Activated CD4-positive, alpha-beta T cell treated with anti-CD3 and anti-CD28 coated beads for 36 hours (primary cell): ENCODE measurements at regions not wholly inside any gene's neighbourhood (a gene's known extent, or its start where the extent isn't known, plus 50 kb on each side); places are given as distances from the start of the nearest gene placed in this dataset.
"Not testable (repeated sequence)": the region's sequence is repeated elsewhere in the genome, so short reads cannot be mapped to it uniquely, and the experiment has no call there.

Experiments
- ATAC-seq: fragments of 200-7000 bp; cut with Tn5 transposase; one replicate; pipeline ENCODE4 v1.10.0; 2021; ENCODE audit warnings: mild to moderate bottlenecking, moderate library complexity
- CTCF ChIA-PET: fragments of 350-600 bp; sonication (Branson Sonifier 250); formaldehyde crosslinking; loops from one replicate; lab custom pipeline; 2021; ENCODE audit warnings: antibody characterized with exemption; lab: Charles Lee
- POLR2A ChIA-PET: fragments of 350-600 bp; sonication (Branson Sonifier 250); formaldehyde crosslinking; loops from one replicate; lab custom pipeline; 2021; ENCODE audit warnings: antibody characterized with exemption, inconsistent platforms; lab: Charles Lee
- DNase-seq: peaks from one replicate; pipeline ENCODE4 v3.0.0-alpha.2; 2020
- H3K27ac Mint-ChIP-seq: one replicate; pipeline ENCODE4 v1.8.0; 2021; ENCODE audit warnings: mixed read lengths
- H3K27me3 Mint-ChIP-seq: one replicate; pipeline ENCODE4 v1.8.0; 2021; ENCODE audit warnings: mixed read lengths
- H3K36me3 Mint-ChIP-seq: one replicate; pipeline ENCODE4 v1.8.0; 2021; ENCODE audit warnings: low read depth, mixed read lengths
- H3K4me1 Mint-ChIP-seq: one replicate; pipeline ENCODE4 v1.8.0; 2021; ENCODE audit warnings: mixed read lengths
- H3K4me3 Mint-ChIP-seq: one replicate; pipeline ENCODE4 v1.8.0; 2021; ENCODE audit warnings: mild to moderate bottlenecking, moderate library complexity, mixed read lengths
- H3K9me3 Mint-ChIP-seq: one replicate; pipeline ENCODE4 v1.8.0; 2021; ENCODE audit warnings: low read depth, mixed read lengths
- intact Hi-C, 2 experiments: fragments of 100-400 bp; cut with DNase I in 1 of 2; cut with micrococcal nuclease in 1 of 2; formaldehyde crosslinking; loops; one replicate each; pipeline versions ENCODE4 v1.14.2 to v1.15.1; 2022 to 2024; cut with DNase I, micrococcal nuclease

DNA sequence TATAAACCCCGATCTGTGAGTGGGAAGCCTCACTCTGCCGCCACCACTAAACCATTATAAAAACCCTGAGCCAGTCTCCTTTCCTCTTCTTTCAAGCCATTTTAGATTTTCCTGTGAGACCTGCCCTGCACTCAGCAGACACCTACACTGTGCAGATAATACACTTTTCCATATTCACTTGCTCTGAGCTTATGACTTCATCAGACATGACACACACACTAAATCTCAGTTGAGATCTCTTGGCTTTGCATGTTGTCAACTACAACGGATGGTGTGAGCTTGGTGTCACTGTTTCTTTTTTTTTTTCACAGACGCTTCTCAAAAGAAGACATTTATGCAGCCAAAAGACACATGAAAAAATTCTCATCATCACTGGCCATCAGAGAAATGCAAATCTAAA lies 814.3 kb downstream of the TMEM121 start:
- ATAC-seq = peak; percentile 44
- H3K27me3 Mint-ChIP-seq, POLR2A ChIA-PET, H3K4me1 Mint-ChIP-seq, intact Hi-C loops, DNase-seq, H3K36me3 Mint-ChIP-seq, CTCF ChIA-PET, H3K4me3 Mint-ChIP-seq, H3K27ac Mint-ChIP-seq, H3K9me3 Mint-ChIP-seq: not testable (repeated sequence)

DNA sequence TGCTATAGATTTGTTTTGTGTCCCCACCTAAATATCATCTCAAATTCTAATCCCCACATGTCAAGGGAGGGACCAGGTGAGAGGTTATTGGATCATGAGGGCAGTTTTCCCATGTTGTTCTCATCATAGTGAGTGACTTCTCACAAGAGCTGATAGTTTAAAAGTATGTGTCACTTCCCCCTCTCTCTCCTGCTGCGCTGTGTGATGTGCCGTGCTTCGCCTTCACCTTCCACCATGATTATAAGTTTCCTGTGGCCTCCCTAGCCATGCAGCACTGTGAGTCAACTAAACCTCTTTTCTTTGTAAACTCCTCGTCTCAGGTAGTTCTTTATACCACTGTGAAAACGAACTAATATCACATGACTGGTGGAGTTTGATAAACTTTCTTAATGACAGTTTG lies 814.8 kb downstream of the TMEM121 start:
- POLR2A ChIA-PET, H3K4me3 Mint-ChIP-seq, H3K9me3 Mint-ChIP-seq, intact Hi-C loops, CTCF ChIA-PET, H3K4me1 Mint-ChIP-seq, H3K27ac Mint-ChIP-seq, H3K36me3 Mint-ChIP-seq, H3K27me3 Mint-ChIP-seq, DNase-seq: not testable (repeated sequence)
- peak; percentile 81 for ATAC-seq

DNA sequence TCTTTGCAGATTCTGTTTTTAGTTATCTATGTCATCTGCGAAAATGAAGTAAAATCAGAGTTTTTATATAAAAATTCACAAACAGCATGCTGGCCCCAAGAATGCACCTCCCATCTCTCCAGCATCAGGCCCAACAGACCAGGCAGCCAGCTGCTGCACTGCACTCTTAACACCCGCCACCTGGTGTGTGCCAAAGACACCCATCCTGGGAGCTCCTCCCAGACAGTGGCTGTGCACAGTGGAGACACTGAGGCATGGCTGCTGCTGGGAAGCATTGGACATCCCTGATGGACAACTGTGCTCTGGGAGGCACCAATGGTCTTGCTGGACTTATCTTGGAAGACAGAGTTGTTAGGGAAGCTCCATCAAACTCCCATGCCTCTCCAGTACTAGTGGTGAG lies 817.2 kb downstream of the TMEM121 start:
- POLR2A ChIA-PET = no interaction called here
- Mint-ChIP-seq H3K27ac (no peak overlapping the region), H3K9me3 (no peaks in the 10 kb centered on the region), H3K36me3 (no peaks in the 10 kb centered on the region), H3K27me3 (no peaks in the 10 kb centered on the region), H3K4me3 (no peak overlapping the region), H3K4me1 (no peaks in the 10 kb centered on the region)
- DNase-seq = no peak
- ATAC-seq = no peak
- CTCF ChIA-PET = no interaction called here
- intact Hi-C loops = no loop called here

DNA sequence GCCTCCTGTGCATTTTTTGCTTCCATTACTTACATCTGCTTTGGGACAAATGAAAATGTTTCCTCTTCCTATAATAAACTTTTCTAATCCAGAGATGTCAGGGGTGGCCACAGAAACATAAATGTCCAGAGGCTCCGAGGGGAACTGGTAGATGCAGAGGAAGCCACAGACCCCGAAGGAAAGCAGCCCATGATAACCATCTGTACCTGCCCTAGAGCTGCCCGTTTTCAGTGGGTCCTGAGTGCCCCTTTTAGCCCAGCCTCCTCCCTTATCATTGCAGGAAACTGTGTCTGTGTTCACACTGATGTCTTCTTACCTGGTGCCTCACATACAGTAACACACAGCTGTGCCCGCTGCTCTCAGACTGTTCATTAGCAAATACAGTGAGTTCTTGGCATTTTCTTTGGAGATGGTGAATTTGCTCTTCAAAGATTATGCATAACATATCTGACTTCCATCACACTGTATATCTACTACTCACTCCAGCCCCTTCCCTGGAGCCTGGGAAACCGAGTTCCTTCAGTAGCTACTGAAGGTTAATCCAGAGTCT lies 817.8 kb downstream of the TMEM121 start:
- DNase-seq, H3K27me3 Mint-ChIP-seq, POLR2A ChIA-PET, H3K27ac Mint-ChIP-seq, H3K36me3 Mint-ChIP-seq, H3K9me3 Mint-ChIP-seq, ATAC-seq, H3K4me1 Mint-ChIP-seq, CTCF ChIA-PET, H3K4me3 Mint-ChIP-seq, intact Hi-C loops: not testable (repeated sequence)

DNA sequence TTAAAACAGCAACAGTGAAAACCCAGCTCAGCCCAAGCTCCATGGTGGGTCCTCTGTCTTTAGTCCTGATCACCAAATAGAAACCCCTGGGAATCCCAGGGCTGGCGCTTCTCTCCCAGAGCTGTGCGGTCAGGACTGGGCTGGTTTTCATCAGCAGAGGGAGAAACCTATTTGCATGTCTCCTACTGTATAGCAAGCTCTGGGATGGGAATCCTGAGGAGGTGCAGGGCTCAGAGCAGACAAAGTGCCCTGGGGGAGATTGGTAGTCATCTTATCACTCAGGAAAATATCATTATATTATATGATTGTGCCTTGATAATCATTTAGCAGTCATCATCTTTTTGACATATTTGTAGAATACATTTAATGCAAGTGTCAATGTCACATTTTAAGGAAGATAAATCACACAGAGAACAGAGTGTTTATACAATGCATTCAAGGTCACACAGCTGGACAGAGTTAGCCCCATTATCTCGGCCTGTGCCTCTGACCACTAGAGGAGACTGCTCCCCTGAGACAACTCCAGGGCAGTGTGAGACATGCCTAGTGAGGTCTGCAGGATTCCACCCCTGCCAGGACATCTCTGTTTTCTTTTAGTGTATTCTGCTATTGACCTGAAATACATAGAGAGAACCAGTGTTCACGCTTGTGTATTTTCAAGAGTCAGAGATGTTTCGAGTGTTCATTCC lies 818.6 kb downstream of the TMEM121 start:
- intact Hi-C loops, H3K27ac Mint-ChIP-seq, H3K4me1 Mint-ChIP-seq, H3K27me3 Mint-ChIP-seq, H3K9me3 Mint-ChIP-seq, ATAC-seq, POLR2A ChIA-PET, DNase-seq, H3K4me3 Mint-ChIP-seq, H3K36me3 Mint-ChIP-seq: not testable (repeated sequence)
- CTCF ChIA-PET = interaction anchor here (3.2 kb wide), 1 partner anchor 72 kb away, joined by 12 read pairs; no protein-coding TSS in a partner anchor

DNA sequence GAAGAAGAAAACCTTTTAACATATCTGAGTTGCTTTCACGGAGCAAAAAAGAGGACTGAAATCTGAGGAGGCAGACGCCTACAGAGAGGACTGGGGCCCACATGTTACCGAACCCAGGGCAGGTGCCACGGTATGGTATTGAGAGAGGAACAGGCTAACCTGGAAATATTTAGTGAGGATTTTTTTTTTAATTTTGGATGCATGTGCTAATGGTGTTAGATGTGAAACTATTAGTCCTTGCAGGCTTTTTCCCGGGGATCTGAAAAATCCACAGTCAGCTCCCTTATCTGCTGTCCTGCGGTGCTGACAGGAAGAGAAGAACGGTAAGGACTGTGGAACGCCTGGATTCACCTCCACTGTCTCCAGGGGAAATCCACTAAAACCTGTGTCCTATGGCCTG lies 819.7 kb downstream of the TMEM121 start:
- Mint-ChIP-seq H3K4me3 (no peak overlapping the region), H3K36me3 (no peaks in the 10 kb centered on the region), H3K27ac (no peak overlapping the region), H3K9me3 (no peaks in the 10 kb centered on the region), H3K4me1 (no peaks in the 10 kb centered on the region), H3K27me3 (no peaks in the 10 kb centered on the region)
- CTCF ChIA-PET = interaction anchor here (1.8 to 3.2 kb wide), 2 partner anchors 27 to 71 kb away, joined by 5 to 12 read pairs; no protein-coding TSS in a partner anchor
- POLR2A ChIA-PET = no interaction called here
- ATAC-seq (no peak), DNase-seq (no peak)
- intact Hi-C loops = no loop called here

DNA sequence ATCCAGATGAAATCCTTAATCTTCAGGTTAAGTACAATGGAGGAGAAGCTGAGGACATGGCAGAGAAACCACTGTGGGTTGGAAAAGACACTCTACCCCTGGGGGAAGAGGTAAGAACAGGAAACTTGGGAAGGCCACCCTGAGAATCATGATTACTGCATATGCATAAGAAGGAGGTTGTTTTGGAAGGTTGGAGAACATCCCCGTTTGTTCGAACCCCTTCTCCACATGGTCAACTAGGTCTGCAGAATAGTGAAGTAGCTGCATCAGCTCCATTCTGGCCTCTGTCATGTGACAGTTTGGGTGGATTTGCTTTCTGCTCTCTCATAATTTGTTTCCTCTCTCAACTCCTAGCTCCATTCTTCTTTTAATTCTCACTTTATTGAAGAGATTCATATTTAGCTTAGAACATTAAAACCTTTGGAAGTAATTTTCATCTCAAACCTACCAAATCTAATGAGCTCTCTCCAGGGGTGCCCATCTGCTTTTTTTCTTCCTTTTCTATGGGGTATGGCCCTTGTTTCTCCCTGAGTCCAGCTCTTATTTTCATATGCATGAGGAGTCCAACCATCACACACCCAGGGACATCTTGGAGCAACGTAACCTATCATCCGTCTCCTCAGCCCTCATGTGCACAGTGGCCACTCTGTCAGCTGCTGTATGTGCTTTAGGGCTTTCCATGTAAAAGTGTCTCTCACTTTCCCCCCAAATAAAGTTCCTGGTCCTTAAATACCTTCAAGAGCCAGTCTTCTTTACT lies 820.3 kb downstream of the TMEM121 start:
- H3K27ac Mint-ChIP-seq = no peak overlapping the region
- ChIA-PET POLR2A (no interaction called here), CTCF (interaction anchor here (0.6 to 3.2 kb wide), 5 partner anchors 25 to 70 kb away, joined by 3 to 12 read pairs (median 3); no protein-coding TSS in a partner anchor)
- DNase-seq = no peak
- H3K36me3 Mint-ChIP-seq = no peaks in the 10 kb centered on the region
- H3K27me3 Mint-ChIP-seq = no peaks in the 10 kb centered on the region
- intact Hi-C loops = no loop called here
- no peak overlapping the region for H3K4me3 Mint-ChIP-seq
- no peaks in the 10 kb centered on the region for H3K4me1 Mint-ChIP-seq
- no peak for ATAC-seq
- no peaks in the 10 kb centered on the region for H3K9me3 Mint-ChIP-seq

DNA sequence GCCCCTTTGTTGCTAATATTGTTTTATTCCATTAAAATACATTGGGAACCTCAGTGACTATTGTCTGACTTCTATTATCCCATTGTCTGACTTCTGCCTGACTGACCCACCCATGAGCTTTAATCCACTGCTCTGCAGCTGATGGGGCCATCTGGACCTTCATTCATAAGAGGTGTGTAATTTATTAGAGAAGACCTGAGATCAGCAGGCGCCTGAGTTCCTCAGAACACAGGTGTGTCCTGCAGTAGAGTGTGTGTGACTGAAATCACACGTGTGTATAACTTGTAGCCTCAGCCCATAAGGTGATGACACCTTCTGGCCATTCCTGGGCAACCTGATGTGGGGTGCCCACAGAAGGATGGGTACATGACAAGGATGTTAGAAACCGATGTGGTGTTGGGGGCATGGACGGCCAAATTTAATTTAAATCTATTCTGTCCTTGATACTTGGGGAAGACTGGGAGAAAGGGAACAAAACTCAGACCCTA lies 821.0 kb downstream of the TMEM121 start:
- Mint-ChIP-seq H3K27me3 (no peaks in the 10 kb centered on the region), H3K36me3 (no peaks in the 10 kb centered on the region), H3K9me3 (no peaks in the 10 kb centered on the region), H3K27ac (no peak overlapping the region), H3K4me3 (no peak overlapping the region), H3K4me1 (no peaks in the 10 kb centered on the region)
- intact Hi-C loops = no loop called here
- ATAC-seq = no peak
- ChIA-PET CTCF (interaction anchor here (0.6 to 3.2 kb wide), 6 partner anchors 25 to 85 kb away, joined by 3 to 12 read pairs (median 4); no protein-coding TSS in a partner anchor), POLR2A (no interaction called here)
- no peak for DNase-seq

DNA sequence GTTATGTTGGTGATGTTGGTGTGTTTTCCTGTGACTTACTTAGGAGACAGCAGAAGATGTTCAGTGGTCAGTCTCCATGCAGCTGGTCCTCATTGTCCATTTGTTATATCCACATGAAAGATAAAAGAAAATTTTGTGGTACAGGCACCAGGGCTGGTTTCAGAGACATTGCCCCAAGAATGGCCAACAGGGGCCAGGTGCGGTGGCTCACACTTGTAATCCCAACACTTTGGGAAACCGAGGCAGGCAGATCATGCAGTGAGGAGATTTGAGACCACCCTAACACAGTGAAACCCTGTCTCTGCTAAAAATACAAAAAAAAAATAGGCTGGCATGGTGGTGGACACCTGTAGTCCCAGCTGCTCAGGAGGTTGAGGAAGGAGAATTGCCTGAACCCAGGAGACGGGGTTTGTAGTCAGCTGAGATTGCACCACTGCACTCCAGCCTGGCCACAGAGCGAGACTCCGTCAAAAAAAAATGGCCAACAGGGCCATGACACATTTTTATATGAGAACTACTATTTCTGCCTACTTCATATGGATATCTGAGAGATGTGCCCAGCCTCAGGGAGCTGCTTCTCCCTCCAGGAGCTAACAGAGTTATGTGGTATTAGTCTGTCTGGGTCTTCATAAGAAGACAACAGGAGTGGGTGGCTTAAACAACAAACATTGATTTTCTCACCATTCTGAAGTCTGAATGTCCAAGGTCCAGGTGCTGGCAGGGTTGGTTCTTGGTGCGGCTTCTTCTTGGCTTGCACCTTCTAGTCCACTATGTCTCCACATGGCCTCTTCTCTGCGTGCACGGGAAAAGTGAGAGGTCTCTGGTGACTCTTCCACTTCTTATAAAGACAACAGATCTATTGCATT lies 821.7 kb downstream of the TMEM121 start:
- Mint-ChIP-seq H3K9me3 (no peaks in the 10 kb centered on the region), H3K27ac (no peak overlapping the region), H3K27me3 (no peaks in the 10 kb centered on the region), H3K4me1 (no peaks in the 10 kb centered on the region), H3K4me3 (no peak overlapping the region), H3K36me3 (no peaks in the 10 kb centered on the region)
- intact Hi-C loops = no loop called here
- ChIA-PET CTCF (interaction anchor here (0.6 to 1.1 kb wide), 2 partner anchors 24 to 84 kb away, joined by 3 to 4 read pairs; no protein-coding TSS in a partner anchor), POLR2A (no interaction called here)
- ATAC-seq (no peak), DNase-seq (no peak)

DNA sequence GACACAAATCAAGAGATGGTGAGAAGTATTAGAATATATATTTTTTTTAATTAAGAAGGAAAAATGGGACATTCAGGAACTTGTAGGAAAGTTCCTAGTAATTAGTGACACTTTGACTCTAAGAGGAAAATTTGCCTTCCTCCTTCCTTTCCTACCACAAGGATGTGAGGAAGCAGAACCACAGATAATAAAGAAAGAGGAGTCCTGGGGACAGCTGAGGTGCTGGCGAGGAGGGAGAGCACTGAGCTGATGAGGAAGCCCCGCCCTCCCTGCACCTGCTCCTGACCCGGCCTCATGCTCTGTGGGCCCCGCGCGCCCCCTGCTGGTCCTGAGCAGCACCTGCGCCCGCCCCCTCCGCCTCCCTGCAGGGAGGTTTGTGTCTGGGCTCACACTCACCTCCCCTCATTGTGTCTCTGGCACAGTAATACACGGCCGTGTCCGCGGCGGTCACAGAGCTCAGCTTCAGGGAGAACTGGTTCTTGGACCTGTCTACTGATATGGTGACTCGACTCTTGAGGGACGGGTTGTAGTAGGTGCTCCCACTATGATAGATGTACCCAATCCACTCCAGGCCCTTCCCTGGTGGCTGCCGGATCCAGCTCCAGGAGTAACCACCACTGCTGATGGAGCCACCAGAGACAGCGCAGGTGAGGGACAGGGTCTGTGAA lies 822.6 kb downstream of the TMEM121 start:
- H3K4me1 Mint-ChIP-seq, H3K27ac Mint-ChIP-seq, H3K36me3 Mint-ChIP-seq, POLR2A ChIA-PET, H3K27me3 Mint-ChIP-seq, intact Hi-C loops, H3K4me3 Mint-ChIP-seq, CTCF ChIA-PET, H3K9me3 Mint-ChIP-seq: not testable (repeated sequence)
- DNase-seq (peak; percentile 83), ATAC-seq (peak; percentile 88)
